ENCODE measurements at regions not wholly inside any gene's neighbourhood (a gene's known extent, or its start where the extent isn't known, plus 50 kb on each side); places are given as distances from the start of the nearest gene placed in this dataset.

DNA sequence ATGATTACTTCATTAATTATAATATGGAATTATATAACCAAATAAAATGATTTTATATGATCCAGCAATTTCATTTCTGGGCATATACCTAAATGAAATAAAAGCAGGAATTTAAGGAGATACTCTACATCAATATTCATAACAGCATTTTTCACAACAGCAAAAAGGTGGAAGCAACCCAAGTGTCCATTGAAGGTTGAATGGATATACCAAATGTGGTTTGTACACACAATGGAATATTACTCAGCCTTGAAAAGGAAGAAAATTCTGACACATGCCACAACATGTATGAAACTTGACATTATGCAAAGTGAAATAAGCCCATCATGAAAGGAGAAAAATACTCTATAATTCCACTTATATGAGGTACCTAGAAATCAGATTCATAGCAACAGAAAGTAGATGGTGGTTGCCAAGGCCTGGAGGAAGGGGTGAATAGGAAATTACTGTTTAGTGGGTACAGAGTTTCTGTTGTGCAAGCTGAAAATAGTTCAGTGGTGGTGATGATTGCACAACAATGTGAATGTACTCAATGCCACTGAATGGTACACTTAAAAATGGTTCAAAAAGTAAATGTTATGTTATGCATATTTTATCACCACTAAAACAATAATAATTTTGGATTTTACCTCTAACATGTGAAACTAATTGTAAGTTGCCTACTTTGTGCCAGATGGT lies 471.5 kb downstream of the SPRY1 start:
- TF ChIP-seq, protein P1, sequence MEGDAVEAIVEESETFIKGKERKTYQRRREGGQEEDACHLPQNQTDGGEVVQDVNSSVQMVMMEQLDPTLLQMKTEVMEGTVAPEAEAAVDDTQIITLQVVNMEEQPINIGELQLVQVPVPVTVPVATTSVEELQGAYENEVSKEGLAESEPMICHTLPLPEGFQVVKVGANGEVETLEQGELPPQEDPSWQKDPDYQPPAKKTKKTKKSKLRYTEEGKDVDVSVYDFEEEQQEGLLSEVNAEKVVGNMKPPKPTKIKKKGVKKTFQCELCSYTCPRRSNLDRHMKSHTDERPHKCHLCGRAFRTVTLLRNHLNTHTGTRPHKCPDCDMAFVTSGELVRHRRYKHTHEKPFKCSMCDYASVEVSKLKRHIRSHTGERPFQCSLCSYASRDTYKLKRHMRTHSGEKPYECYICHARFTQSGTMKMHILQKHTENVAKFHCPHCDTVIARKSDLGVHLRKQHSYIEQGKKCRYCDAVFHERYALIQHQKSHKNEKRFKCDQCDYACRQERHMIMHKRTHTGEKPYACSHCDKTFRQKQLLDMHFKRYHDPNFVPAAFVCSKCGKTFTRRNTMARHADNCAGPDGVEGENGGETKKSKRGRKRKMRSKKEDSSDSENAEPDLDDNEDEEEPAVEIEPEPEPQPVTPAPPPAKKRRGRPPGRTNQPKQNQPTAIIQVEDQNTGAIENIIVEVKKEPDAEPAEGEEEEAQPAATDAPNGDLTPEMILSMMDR (IDR thresholded peaks at IDR 0.05), result no peak
- TF ChIP-seq POLR2A (IDR thresholded peaks at IDR 0.05), result no peak

All from esophagus squamous epithelium (tissue), 4 donors.